GM19023 (cell line): ENCODE measurements at regions not wholly inside any gene's neighbourhood (a gene's known extent, or its start where the extent isn't known, plus 50 kb on each side); places are given as distances from the start of the nearest gene placed in this dataset.
"Not testable (repeated sequence)": the region's sequence is repeated elsewhere in the genome, so short reads cannot be mapped to it uniquely, and the experiment has no call there.

Source experiments
- ATAC-seq: cut with Tn5 transposase; IDR thresholded peaks from one replicate; pipeline ENCODE4 v1.9.1; 2021; ENCODE audit warnings: mild to moderate bottlenecking, moderate library complexity; ENCODE audit not compliant: unreplicated experiment

- no peak for ATAC-seq
Observed at GRCh38 chr2:84223191-84223590, 235.9 kb downstream of the SUCLG1 start.

GRCh38 chr2:84221102-84221501, 238.0 kb downstream of the SUCLG1 start:
- not testable (repeated sequence) for ATAC-seq

- ATAC-seq = no peak
Observed at GRCh38 chr2:84217456-84217855, 241.6 kb downstream of the SUCLG1 start.

- no peak for ATAC-seq
Observed at GRCh38 chr2:84214455-84214854, 244.6 kb downstream of the SUCLG1 start.

- peak; percentile 87 for ATAC-seq
Observed at GRCh38 chr2:84212611-84213314, 246.3 kb downstream of the SUCLG1 start.

- no peak for ATAC-seq
Observed at GRCh38 chr2:84209941-84210340, 249.1 kb downstream of the SUCLG1 start.

GRCh38 chr2:84204995-84205394, 254.1 kb downstream of the SUCLG1 start:
- ATAC-seq = no peak

- ATAC-seq = no peak
Observed at GRCh38 chr2:84202166-84202565, 256.9 kb downstream of the SUCLG1 start.

GRCh38 chr2:84201158-84201557, 257.9 kb downstream of the SUCLG1 start:
- no peak for ATAC-seq

GRCh38 chr2:84197901-84198300, 261.2 kb downstream of the SUCLG1 start:
- no peak for ATAC-seq

- no peak for ATAC-seq
Observed at GRCh38 chr2:84194949-84195644, 264.0 kb downstream of the SUCLG1 start.

- no peak for ATAC-seq
Observed at GRCh38 chr2:84194181-84194580, 264.9 kb downstream of the SUCLG1 start.

GRCh38 chr2:84187258-84187657, 271.8 kb downstream of the SUCLG1 start:
- ATAC-seq = no peak

GRCh38 chr2:84181927-84182326, 277.2 kb downstream of the SUCLG1 start:
- no peak for ATAC-seq

GRCh38 chr2:84177733-84178132, 281.3 kb downstream of the SUCLG1 start:
- no peak for ATAC-seq

GRCh38 chr2:84175970-84176369, 283.1 kb downstream of the SUCLG1 start:
- no peak for ATAC-seq

- ATAC-seq = no peak
Observed at GRCh38 chr2:84175340-84175739, 283.7 kb downstream of the SUCLG1 start.

GRCh38 chr2:84173041-84173440, 286.0 kb downstream of the SUCLG1 start:
- no peak for ATAC-seq

- no peak for ATAC-seq
Observed at GRCh38 chr2:84170979-84171378, 288.1 kb downstream of the SUCLG1 start.

GRCh38 chr2:84169871-84170270, 289.2 kb downstream of the SUCLG1 start:
- no peak for ATAC-seq

- ATAC-seq = not testable (repeated sequence)
Observed at GRCh38 chr2:84168552-84168951, 290.5 kb downstream of the SUCLG1 start.

GRCh38 chr2:84165256-84165655, 293.8 kb downstream of the SUCLG1 start:
- ATAC-seq = no peak
